NCI-H524 treated with DMSO at 0.1 percent for 48 hours (cell line): ENCODE measurements at regions not wholly inside any gene's neighbourhood (a gene's known extent, or its start where the extent isn't known, plus 50 kb on each side); places are given as distances from the start of the nearest gene placed in this dataset.

Experiments
- DNase-seq: peaks from one replicate; lab custom pipeline; 2025; lab: John Stamatoyannopoulos, UW

DNA sequence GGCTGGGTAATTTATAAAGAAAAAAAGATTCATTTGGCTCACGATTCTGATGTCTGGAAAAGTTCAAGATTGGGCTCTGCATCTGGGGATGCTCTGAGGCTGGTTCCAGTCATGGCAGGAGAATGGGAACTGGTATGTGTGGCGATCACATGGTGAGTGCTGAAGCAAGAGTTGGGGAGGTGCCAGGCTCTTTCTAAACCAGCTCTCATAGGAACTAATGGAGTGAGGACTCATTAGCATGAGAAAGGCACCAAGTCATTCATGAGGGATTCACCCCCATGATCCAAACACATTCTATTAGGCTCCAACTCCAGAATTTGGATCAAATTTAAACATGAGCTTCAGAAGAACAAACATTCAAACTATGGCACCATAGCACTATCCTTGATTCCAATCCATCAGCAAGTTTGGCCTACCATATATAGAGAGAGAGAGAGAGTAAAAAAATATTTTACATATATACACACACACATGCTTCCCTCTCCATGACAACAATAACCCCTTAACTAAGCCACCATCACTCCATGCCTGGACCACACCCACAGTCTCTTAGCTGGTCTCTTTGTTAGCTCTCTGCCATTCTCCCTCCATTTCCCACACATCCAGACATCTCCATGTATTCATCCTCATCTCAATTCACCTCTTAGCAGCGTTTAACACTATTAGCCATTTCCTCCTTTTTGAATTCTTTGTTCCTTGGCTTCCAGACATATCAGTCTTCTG is 57.9 kb downstream of the NPY start:
- no peak for DNase-seq

DNA sequence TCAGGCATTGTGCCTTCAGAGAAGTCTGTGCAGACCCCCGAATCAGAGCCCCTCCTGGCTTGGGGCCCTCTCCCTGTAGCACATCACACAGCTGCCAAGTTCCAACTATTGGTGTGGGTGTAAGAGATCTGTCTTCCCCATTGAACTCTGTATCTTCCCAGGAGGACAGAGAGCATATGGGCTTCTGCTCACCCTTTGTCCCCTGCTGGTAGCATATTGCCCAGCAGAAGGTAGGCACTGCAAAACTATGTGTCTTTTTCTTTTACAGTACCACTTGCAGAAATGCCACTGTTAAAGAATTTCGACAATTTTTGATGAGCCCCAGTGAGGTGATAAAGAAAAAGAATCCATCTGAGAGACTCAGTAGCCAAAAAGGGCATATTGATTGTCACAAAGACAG is 59.6 kb downstream of the NPY start:
- no peak for DNase-seq

GRCh38 chr7:24346129-24346528 is 62.1 kb downstream of the NPY start:
- no peak for DNase-seq

- no peak for DNase-seq
Measured at GRCh38 chr7:24346716-24347115, 62.7 kb downstream of the NPY start.

- DNase-seq, result no peak
Measured at GRCh38 chr7:24349339-24349738, 65.3 kb downstream of the NPY start.

DNA sequence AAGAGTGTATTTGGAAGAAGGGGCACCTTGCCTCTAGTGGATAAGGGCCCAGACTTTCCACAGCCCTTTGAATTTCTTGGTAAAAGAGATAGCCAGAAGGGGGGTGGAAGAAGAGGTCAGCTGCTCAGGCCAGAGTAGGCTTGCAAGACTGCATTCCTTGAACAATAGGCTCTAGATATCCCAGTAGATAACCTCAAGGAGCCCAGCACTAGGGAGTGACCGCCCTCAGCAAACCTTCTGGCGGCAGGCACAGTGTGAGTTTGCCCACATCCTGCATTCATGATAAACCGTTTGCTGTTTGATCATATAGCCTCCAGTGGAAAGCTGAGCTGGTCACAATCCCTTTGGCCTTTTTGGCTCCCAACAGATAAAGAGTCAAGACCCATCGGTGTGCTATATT is 70.5 kb downstream of the NPY start:
- DNase-seq, result no peak

DNA sequence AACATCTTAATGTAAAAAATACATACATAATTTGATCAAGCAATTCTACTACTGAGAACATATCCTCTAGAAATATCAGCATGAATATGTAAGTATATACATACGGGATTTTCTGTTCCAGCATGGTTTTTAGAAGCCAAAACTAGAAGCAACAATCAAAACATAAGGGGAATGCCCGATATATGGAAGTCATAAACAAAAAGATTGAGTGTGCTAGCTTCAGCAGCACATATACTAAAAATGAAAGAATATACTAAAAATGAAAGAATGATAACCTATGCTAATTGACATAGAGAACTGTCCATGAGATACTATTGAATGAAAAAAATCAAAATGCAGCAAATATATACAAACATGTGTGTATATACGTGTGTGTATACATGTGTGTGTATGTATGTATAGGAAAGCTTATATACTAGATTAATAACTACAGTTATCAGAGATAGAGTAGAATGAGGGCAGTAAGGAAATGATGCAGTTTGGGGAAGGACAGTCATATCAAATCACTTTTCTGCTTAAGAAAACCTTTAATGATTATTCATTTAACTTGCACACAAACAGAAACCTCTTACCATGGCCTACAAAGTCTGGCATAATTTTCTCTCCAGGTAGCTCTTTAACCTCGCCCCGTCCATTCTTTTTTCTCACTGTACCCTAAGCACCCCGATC is 72.9 kb downstream of the NPY start:
- no peak for DNase-seq

DNA sequence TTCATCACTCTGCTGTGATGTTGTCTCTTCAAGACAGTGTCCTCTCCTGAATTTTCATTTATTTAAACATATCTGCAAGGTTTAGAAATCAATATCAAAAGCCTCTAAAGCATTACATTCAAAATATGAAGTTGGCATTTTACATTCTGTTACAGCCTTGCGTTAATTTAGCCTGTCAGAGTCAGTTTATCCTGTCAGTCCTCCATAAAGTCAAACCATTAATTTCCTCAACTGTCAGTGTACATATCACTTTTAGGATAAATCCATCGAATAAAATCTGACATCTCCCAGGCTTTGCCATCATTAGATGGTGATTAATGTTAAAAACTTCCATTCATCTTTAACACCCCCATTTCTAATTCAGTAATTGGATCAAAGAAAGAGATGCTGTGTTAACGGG is 77.0 kb downstream of the NPY start:
- no peak for DNase-seq

DNA sequence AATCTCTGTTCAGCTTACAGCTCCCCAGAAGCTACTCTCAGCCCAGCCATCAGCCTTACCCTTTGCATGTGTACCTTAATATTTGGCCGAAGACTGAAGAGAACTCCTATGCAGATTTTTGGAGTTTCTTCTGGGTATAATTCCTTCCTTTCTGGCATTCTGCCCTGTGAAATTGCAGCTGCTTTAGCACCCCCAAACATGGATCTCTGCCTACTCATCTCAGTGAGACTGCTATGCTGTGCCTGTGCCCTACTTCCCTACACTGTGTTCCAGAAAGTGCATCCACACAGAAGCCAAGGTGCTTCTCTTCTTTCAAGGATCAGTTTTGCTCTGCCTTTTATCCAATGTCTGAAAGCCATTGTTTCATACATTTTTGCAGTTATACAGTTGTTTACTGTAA is 81.6 kb downstream of the NPY start:
- DNase-seq, result no peak

GRCh38 chr7:24366876-24367275 is 82.9 kb downstream of the NPY start:
- DNase-seq, result peak; percentile 98

DNA sequence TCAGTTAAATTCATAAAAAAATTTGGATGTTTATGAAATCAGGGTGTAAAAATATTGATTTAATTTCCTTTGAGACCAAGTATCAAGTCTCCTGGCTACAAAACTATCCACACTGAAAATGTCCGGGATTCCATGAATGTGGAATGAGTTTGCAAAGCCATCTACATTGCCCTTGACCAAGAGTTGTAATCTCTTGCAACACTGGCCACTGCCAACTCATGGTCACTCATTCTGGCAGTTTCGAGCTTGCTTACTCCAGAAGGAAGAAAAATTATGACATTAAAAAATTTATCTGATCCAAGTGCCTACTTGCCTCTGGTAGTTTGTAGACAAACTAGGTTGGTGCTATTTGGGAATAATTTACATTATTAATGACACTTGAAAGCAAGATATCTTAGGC is 84.2 kb downstream of the NPY start:
- no peak for DNase-seq

GRCh38 chr7:24370541-24370940 is 86.6 kb downstream of the NPY start:
- no peak for DNase-seq

DNA sequence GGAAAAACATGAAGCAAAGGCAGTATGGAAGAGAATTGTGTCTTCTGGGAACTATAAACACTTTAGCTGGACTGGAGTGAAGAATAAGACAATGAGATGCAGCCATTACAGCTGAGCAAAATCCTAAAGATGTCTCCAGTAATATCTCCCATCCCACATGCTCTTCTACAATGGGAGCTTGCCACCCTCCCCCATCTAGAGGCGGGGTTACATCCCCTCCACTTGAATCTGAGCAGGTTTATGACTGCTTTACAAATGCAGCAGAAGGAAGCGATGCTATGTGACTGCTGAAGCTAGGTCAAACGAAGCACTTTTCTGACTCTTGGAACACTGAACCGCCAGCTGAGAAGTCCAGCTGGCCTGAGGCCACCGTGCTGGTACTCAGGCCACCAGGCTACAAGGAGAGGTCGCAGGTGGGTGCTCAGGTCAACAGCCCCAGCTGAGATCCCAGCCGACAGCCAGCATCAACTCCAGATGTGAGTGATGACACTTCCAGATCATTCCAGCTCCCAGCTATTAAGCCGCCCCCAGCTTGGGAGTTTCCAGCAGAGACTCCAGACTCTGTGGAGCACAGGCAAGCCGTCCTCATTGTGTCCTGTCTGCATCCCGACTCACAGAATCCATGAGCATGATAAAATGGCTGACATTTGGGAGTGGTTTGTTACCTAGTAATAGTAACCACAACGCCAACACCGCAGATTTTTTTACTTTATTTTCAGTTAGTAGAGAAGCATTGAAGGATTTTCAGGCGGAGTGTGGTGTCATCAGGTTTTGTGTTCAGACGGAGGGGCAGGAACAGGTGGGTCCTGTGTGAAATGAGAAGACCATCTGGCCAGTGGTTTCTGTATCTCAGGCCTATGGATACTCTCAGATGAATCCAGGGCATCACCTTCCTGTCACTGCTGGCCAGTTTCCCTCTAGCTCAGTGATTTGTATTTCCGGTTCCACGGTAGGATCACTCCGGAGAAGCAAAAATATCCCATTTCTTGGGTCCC is 89.3 kb downstream of the NPY start:
- DNase-seq, result peak; percentile 2

- DNase-seq, result no peak
Measured at GRCh38 chr7:24378871-24379616, 95.1 kb downstream of the NPY start.

GRCh38 chr7:24381894-24382505 is 98.0 kb downstream of the NPY start:
- DNase-seq, result peak; percentile 2

DNA sequence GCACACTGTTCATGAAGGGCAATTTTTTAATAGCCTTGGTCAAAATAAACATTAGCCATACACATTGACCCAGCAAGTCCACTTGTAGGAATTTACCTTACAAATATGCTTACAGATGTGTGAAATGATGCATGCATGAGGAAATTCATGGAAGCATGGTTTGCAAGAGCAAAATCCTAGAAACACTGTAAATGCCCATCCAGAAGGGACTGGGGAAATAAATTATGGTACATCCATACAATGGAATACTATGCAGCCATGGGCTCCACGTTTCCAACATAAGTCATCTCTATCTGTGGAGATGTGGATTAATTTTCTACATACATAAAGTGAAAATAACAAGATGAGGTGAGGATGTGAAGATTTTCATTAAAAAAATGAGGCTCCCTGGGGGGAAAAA is 99.1 kb downstream of the NPY start:
- DNase-seq, result no peak

- DNase-seq, result no peak
Measured at GRCh38 chr7:24384362-24385030, 100.5 kb downstream of the NPY start.

- no peak for DNase-seq
Measured at GRCh38 chr7:24388212-24388611, 104.2 kb downstream of the NPY start.

GRCh38 chr7:24390376-24391157 is 106.6 kb downstream of the NPY start:
- no peak for DNase-seq

DNA sequence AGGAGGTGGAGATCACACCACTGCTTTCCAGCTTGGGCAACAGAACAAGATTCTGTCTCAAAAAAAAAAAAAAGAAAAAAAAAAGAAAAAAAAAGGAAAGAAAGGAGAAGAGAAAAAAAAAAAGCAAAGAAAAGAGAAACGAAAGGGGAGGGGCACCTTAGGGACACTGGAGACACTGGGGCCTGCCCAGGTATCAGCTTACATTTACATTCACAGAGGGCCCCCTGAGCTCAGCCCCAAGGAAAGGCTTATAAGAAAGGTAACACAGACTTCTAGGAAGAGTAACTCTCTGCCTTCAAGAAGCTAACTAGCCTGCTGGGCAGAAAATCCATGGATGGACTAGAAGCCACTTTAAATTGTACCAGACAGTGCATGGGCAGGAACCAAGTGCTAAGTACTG is 108.8 kb downstream of the NPY start:
- no peak for DNase-seq
